ENCODE measurements at regions not wholly inside any gene's neighbourhood (a gene's known extent, or its start where the extent isn't known, plus 50 kb on each side); places are given as distances from the start of the nearest gene placed in this dataset.

GRCh38 chr17:14871921-14872320 is 393.2 kb downstream of the PMP22 start:
- Histone ChIP-seq H3K9me3 (no peaks in the 10 kb centered on the region), H3K4me3 (no peak overlapping the region), H3K27me3 (no peaks in the 10 kb centered on the region), H3K4me1 (no peaks in the 10 kb centered on the region), H3K36me3 (no peaks in the 10 kb centered on the region), H3K27ac (replicated peaks in 1 of 4) (no peak overlapping the region)
- TF ChIP-seq CTCF (IDR thresholded peaks at IDR 0.05) (no peak), EP300 (IDR thresholded peaks at IDR 0.05) (no peak), POLR2A (IDR thresholded peaks at IDR 0.05; ENCODE audit: low read depth) (no peak), POLR2AphosphoS5 (IDR thresholded peaks at IDR 0.05) (no peak)
- intact Hi-C loops (cut with DNase I) = no loop called here
- 75% methylated on average over 2 of the region's 2 CpGs for WGBS
- DNase-seq (ENCODE audit: extremely low spot score) = no peak

- 76% methylated on average over 7 of the region's 7 CpGs for WGBS
- intact Hi-C loops (cut with DNase I) = no loop called here
- no peak overlapping the region for H3K4me3 ChIP-seq
- no peaks in the 10 kb centered on the region for H3K4me1 ChIP-seq
- TF ChIP-seq EP300 (IDR thresholded peaks at IDR 0.05) (no peak), POLR2A (IDR thresholded peaks at IDR 0.05; ENCODE audit: low read depth) (no peak), POLR2AphosphoS5 (IDR thresholded peaks at IDR 0.05) (no peak), CTCF (IDR thresholded peaks at IDR 0.05) (no peak)
- H3K27me3 ChIP-seq = no peaks in the 10 kb centered on the region
- H3K36me3 ChIP-seq = no peaks in the 10 kb centered on the region
- no peak overlapping the region for H3K27ac ChIP-seq (replicated peaks in 1 of 4)
- H3K9me3 ChIP-seq = no peaks in the 10 kb centered on the region
- no peak for DNase-seq (ENCODE audit: extremely low spot score)
Observed at GRCh38 chr17:14866266-14866665, 398.9 kb downstream of the PMP22 start.

- intact Hi-C loops (cut with DNase I) = no loop called here
- WGBS = 0% methylated on average over 1 of the region's 1 CpG
- H3K9me3 ChIP-seq = no peaks in the 10 kb centered on the region
- H3K4me3 ChIP-seq = no peak overlapping the region
- no peaks in the 10 kb centered on the region for H3K36me3 ChIP-seq
- no peaks in the 10 kb centered on the region for H3K27me3 ChIP-seq
- TF ChIP-seq POLR2AphosphoS5 (IDR thresholded peaks at IDR 0.05) (no peak), POLR2A (IDR thresholded peaks at IDR 0.05; ENCODE audit: low read depth) (no peak), CTCF (IDR thresholded peaks at IDR 0.05) (no peak), EP300 (IDR thresholded peaks at IDR 0.05) (no peak)
- no peak for DNase-seq (ENCODE audit: extremely low spot score)
- H3K4me1 ChIP-seq = no peaks in the 10 kb centered on the region
- no peak overlapping the region for H3K27ac ChIP-seq (replicated peaks in 1 of 4)
Observed at GRCh38 chr17:14864127-14864526, 401.0 kb downstream of the PMP22 start.

- WGBS = 48% methylated on average over 3 of the region's 3 CpGs
- Histone ChIP-seq H3K9me3 (no peaks in the 10 kb centered on the region), H3K36me3 (no peaks in the 10 kb centered on the region), H3K4me1 (no peaks in the 10 kb centered on the region), H3K27ac (replicated peaks in 1 of 4) (no peak overlapping the region), H3K4me3 (no peak overlapping the region), H3K27me3 (no peaks in the 10 kb centered on the region)
- no peak for DNase-seq (ENCODE audit: extremely low spot score)
- intact Hi-C loops (cut with DNase I) = no loop called here
- TF ChIP-seq POLR2A (IDR thresholded peaks at IDR 0.05; ENCODE audit: low read depth) (no peak), POLR2AphosphoS5 (IDR thresholded peaks at IDR 0.05) (no peak), CTCF (IDR thresholded peaks at IDR 0.05) (no peak), EP300 (IDR thresholded peaks at IDR 0.05) (no peak)
Observed at GRCh38 chr17:14859542-14859941, 405.6 kb downstream of the PMP22 start.

GRCh38 chr17:14856176-14856575 is 408.9 kb downstream of the PMP22 start:
- WGBS = 76% methylated on average over 10 of the region's 10 CpGs
- intact Hi-C loops (cut with DNase I) = no loop called here

More at GRCh38 chr17:14856176-14856575, 408.9 kb downstream of the PMP22 start:
- Histone ChIP-seq H3K9me3 (no peaks in the 10 kb centered on the region), H3K27me3 (no peaks in the 10 kb centered on the region), H3K4me3 (no peak overlapping the region), H3K4me1 (no peaks in the 10 kb centered on the region), H3K36me3 (no peaks in the 10 kb centered on the region), H3K27ac (replicated peaks in 1 of 4) (no peak overlapping the region)
- no peak for DNase-seq (ENCODE audit: extremely low spot score)
- no peak for TF ChIP-seq POLR2AphosphoS5 (IDR thresholded peaks at IDR 0.05)
- TF ChIP-seq CTCF (IDR thresholded peaks at IDR 0.05) = no peak
- no peak for TF ChIP-seq POLR2A (IDR thresholded peaks at IDR 0.05; ENCODE audit: low read depth)

All from esophagus muscularis mucosa (tissue), 4 donors.